ENCODE measurements at regions not wholly inside any gene's neighbourhood (a gene's known extent, or its start where the extent isn't known, plus 50 kb on each side); places are given as distances from the start of the nearest gene placed in this dataset.

- Histone ChIP-seq H3K27me3 (ENCODE audit: control insufficient read depth, extremely low read depth, insufficient read depth, low read length) (no peaks in the 10 kb centered on the region), H3K4me3 (ENCODE audit: control insufficient read depth in 2 of 3, extremely low read depth in 1 of 3, insufficient read depth in 2 of 3, low read depth in 1 of 3, low read length in 3 of 3) (no peak overlapping the region), H2AFZ (ENCODE audit: control insufficient read depth, low read length) (no peak overlapping the region), H3K9me1 (ENCODE audit: control insufficient read depth, extremely low read depth, insufficient read depth, low read length) (no peaks in the 10 kb centered on the region), H3K9ac (ENCODE audit: control insufficient read depth, extremely low read depth, insufficient read depth, low read length) (no peak overlapping the region), H3K79me2 (ENCODE audit: control insufficient read depth, insufficient read depth, low read length) (no peaks in the 10 kb centered on the region), H3K4me1 (ENCODE audit: control insufficient read depth, extremely low read depth, insufficient read depth, low read length) (no peaks in the 10 kb centered on the region), H3K9me3 (ENCODE audit: control insufficient read depth, low read depth, low read length) (no peaks in the 10 kb centered on the region), H3K27ac (ENCODE audit: control insufficient read depth, insufficient read depth, low read length) (no peak overlapping the region), H3K4me2 (ENCODE audit: control insufficient read depth, extremely low read depth, insufficient read depth, low read depth, low read length) (no peak overlapping the region), H3K36me3 (ENCODE audit: control insufficient read depth in 2 of 2, extremely low read depth in 1 of 2, insufficient read depth in 2 of 2, low read length in 2 of 2) (no peaks in the 10 kb centered on the region), H4K20me1 (ENCODE audit: control insufficient read depth, extremely low read depth, insufficient read depth, low read length) (no peaks in the 10 kb centered on the region)
- FAIRE-seq (no peak), DNase-seq (ENCODE audit: low read depth, low spot score) (no peak)
- TF ChIP-seq CTCF (optimal IDR thresholded peaks at IDR 0.05 in 1 of 3, IDR thresholded peaks at IDR 0.05 in 1 of 3, conservative IDR thresholded peaks at IDR 0.05 in 1 of 3; ENCODE audit: extremely low read depth in 1 of 3, insufficient read depth in 2 of 3, low read length in 3 of 3) (no peak), EZH2 (IDR thresholded peaks at IDR 0.05; ENCODE audit: low read length) (no peak)
- dilution Hi-C loops (cut with MboI; ENCODE audit: extremely low pct_ligation_motif_present, low sequenced_read_pairs), result no loop called here
These were observed 221.3 kb upstream of the SLITRK6 start for GRCh38 chr13:86020351-86021002.

GRCh38 chr13:86006317-86006716 lies 207.1 kb upstream of the SLITRK6 start:
- no peak overlapping the region for H2AFZ ChIP-seq (ENCODE audit: control insufficient read depth, low read length)
- H3K9ac ChIP-seq (ENCODE audit: control insufficient read depth, extremely low read depth, insufficient read depth, low read length), result no peak overlapping the region
- H4K20me1 ChIP-seq (ENCODE audit: control insufficient read depth, extremely low read depth, insufficient read depth, low read length), result no peaks in the 10 kb centered on the region
- no peaks in the 10 kb centered on the region for H3K36me3 ChIP-seq (ENCODE audit: control insufficient read depth in 2 of 2, extremely low read depth in 1 of 2, insufficient read depth in 2 of 2, low read length in 2 of 2)
- FAIRE-seq (no peak), DNase-seq (ENCODE audit: low read depth, low spot score) (no peak)
- H3K27me3 ChIP-seq (ENCODE audit: control insufficient read depth, extremely low read depth, insufficient read depth, low read length), result no peaks in the 10 kb centered on the region
- H3K9me3 ChIP-seq (ENCODE audit: control insufficient read depth, low read depth, low read length), result no peaks in the 10 kb centered on the region
- H3K4me1 ChIP-seq (ENCODE audit: control insufficient read depth, extremely low read depth, insufficient read depth, low read length), result no peaks in the 10 kb centered on the region
- no peak for TF ChIP-seq CTCF (optimal IDR thresholded peaks at IDR 0.05 in 1 of 3, IDR thresholded peaks at IDR 0.05 in 1 of 3, conservative IDR thresholded peaks at IDR 0.05 in 1 of 3; ENCODE audit: extremely low read depth in 1 of 3, insufficient read depth in 2 of 3, low read length in 3 of 3)
- TF ChIP-seq EZH2 (IDR thresholded peaks at IDR 0.05; ENCODE audit: low read length), result no peak
- H3K27ac ChIP-seq (ENCODE audit: control insufficient read depth, insufficient read depth, low read length), result no peak overlapping the region
- H3K79me2 ChIP-seq (ENCODE audit: control insufficient read depth, insufficient read depth, low read length), result no peaks in the 10 kb centered on the region
- no peak overlapping the region for H3K4me3 ChIP-seq (ENCODE audit: control insufficient read depth in 2 of 3, extremely low read depth in 1 of 3, insufficient read depth in 2 of 3, low read depth in 1 of 3, low read length in 3 of 3)
- no peak overlapping the region for H3K4me2 ChIP-seq (ENCODE audit: control insufficient read depth, extremely low read depth, insufficient read depth, low read depth, low read length)
- H3K9me1 ChIP-seq (ENCODE audit: control insufficient read depth, extremely low read depth, insufficient read depth, low read length), result no peaks in the 10 kb centered on the region
- dilution Hi-C loops (cut with MboI; ENCODE audit: extremely low pct_ligation_motif_present, low sequenced_read_pairs), result no loop called here

All from keratinocyte (primary cell).